ENCODE measurements at regions not wholly inside any gene's neighbourhood (a gene's known extent, or its start where the extent isn't known, plus 50 kb on each side); places are given as distances from the start of the nearest gene placed in this dataset.

DNA sequence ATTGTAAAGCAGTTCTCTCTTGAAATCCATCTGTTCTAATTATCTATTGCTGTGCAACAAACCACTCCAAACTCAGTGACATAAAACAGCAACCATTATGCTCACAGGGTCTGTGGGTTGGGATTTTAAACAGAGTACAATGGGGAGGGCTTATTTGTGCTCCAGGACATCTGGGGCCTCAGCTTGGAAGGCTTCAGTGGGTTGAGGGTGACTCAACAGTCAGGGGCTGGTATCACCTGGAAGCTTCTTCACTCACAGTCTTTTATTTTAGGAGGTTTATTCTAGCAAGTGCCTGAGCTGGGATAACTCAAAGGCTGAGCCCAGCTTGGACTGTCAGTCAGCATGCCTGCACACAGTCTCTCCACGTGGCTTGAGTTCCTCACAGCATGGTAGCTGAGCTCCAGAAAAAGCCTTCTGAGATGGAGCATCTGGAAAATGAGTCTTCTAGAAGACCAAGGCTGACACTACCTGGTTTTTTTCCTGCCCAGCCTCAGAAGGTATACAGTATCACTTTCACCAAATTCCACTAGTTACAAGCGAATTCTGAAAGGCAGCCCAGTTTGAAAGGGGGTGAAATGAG lies 234.6 kb upstream of the ID4 start:
- no peaks in the 10 kb centered on the region for H3K79me2 ChIP-seq (ENCODE audit: insufficient read depth, low read length)
- no TSS peak for BruUV-seq (replicated peaks)
- TF ChIP-seq EZH2 (IDR thresholded peaks at IDR 0.05): no peak
- TF ChIP-seq POLR2A (IDR thresholded peaks at IDR 0.05; ENCODE audit: borderline replicate concordance, extremely low read depth, insufficient read depth, insufficient read length): no peak
- no peak for TF ChIP-seq YY1 (IDR thresholded peaks at IDR 0.05; ENCODE audit: extremely low read depth, insufficient replicate concordance, low read depth, low read length)
- no peak for TF ChIP-seq CEBPB (IDR thresholded peaks at IDR 0.05; ENCODE audit: low read depth)
- TF ChIP-seq ZNF274 (IDR thresholded peaks at IDR 0.05; ENCODE audit: low read depth, low read length): no peak
- TF ChIP-seq, protein P1, sequence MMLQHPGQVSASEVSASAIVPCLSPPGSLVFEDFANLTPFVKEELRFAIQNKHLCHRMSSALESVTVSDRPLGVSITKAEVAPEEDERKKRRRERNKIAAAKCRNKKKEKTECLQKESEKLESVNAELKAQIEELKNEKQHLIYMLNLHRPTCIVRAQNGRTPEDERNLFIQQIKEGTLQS (IDR thresholded peaks at IDR 0.05): no peak
- TF ChIP-seq, protein P2, sequence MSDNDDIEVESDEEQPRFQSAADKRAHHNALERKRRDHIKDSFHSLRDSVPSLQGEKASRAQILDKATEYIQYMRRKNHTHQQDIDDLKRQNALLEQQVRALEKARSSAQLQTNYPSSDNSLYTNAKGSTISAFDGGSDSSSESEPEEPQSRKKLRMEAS (IDR thresholded peaks at IDR 0.05): no peak
- no peak for TF ChIP-seq POLR2AphosphoS5 (IDR thresholded peaks at IDR 0.05; ENCODE audit: low read depth, low read length)
- no peak for TF ChIP-seq ELF1 (IDR thresholded peaks at IDR 0.05; ENCODE audit: borderline replicate concordance, low read depth)
- TF ChIP-seq SRF (IDR thresholded peaks at IDR 0.05; ENCODE audit: low read depth): no peak
- no peak for TF ChIP-seq SIN3A (IDR thresholded peaks at IDR 0.05; ENCODE audit: low read depth)
- no peak for TF ChIP-seq TCF7L2 (IDR thresholded peaks at IDR 0.05; ENCODE audit: borderline replicate concordance, extremely low read depth, insufficient read depth, insufficient read length)
- TF ChIP-seq FOSL1 (IDR thresholded peaks at IDR 0.05; ENCODE audit: low read depth): no peak
- H3K9me3 ChIP-seq (ENCODE audit: control insufficient read depth in 1 of 2, insufficient read depth in 1 of 2, low read depth in 1 of 2, low read length in 2 of 2): no peaks in the 10 kb centered on the region
- H3K36me3 ChIP-seq (ENCODE audit: control insufficient read depth in 1 of 2, insufficient read depth in 2 of 2, low read length in 2 of 2): no peaks in the 10 kb centered on the region
- no peak overlapping the region for H3K27ac ChIP-seq (ENCODE audit: low read depth, low read length)
- no peak overlapping the region for H3K4me2 ChIP-seq (ENCODE audit: low read length)
- intact Hi-C loops (cut with micrococcal nuclease): no loop called here
- no peak overlapping the region for H3K4me3 ChIP-seq (replicated peaks in 1 of 2; ENCODE audit: low read depth in 1 of 2, low read length in 2 of 2)
- no peaks in the 10 kb centered on the region for H4K20me1 ChIP-seq (ENCODE audit: insufficient read depth)
- ChIA-PET POLR2A (no interaction called here), CTCF (no interaction called here), RAD21 (ENCODE audit: low non-redundant PET in 1 of 2, low total read pairs in 2 of 2, uncharacterized antibody in 2 of 2, unreplicated experiment in 2 of 2) (no interaction called here)
- H2AFZ ChIP-seq (ENCODE audit: low read depth, low read length, poor library complexity, severe bottlenecking): no peak overlapping the region
- ATAC-seq (no peak), DNase-seq (ENCODE audit: low read depth, low spot score) (no peak)
- H3K9ac ChIP-seq (ENCODE audit: low read length): no peak overlapping the region
- H3K4me1 ChIP-seq (ENCODE audit: control insufficient read depth in 1 of 2, insufficient read depth in 2 of 2, low read length in 2 of 2): no peaks in the 10 kb centered on the region
- no peaks in the 10 kb centered on the region for H3K9me2 ChIP-seq (ENCODE audit: insufficient read depth)
- H3K27me3 ChIP-seq (ENCODE audit: insufficient read depth, low read length): no peaks in the 10 kb centered on the region
